Neuronal stem cell (in vitro differentiated cells): ENCODE measurements at regions not wholly inside any gene's neighbourhood (a gene's known extent, or its start where the extent isn't known, plus 50 kb on each side); places are given as distances from the start of the nearest gene placed in this dataset.

Experiments used
- DNase-seq: peaks from one replicate; pipeline ENCODE4 v3.0.0-alpha.2; 2013; ENCODE audit warnings: low spot score
- H2AFZ ChIP-seq: one replicate; pipeline ENCODE4 v1.6.1; 2013; ENCODE audit warnings: mild to moderate bottlenecking, low read length, inconsistent platforms
- H2AK5ac ChIP-seq: 2 replicates; pipeline ENCODE4 v1.6.1; 2013; ENCODE audit warnings: low read depth, mild to moderate bottlenecking, inconsistent platforms, low read length, moderate library complexity, mixed read lengths
- H2BK120ac ChIP-seq: 2 replicates; pipeline ENCODE4 v1.6.1; 2013; ENCODE audit warnings: low read depth, mild to moderate bottlenecking, inconsistent platforms, low read length, moderate library complexity, mixed read lengths
- H2BK12ac ChIP-seq: one replicate; pipeline ENCODE4 v1.6.1; 2013; ENCODE audit warnings: low read length, inconsistent platforms
- H2BK15ac ChIP-seq: 2 replicates; pipeline ENCODE4 v1.6.1; 2013; ENCODE audit warnings: mild to moderate bottlenecking, low read length, inconsistent platforms, mixed read lengths
- H2BK5ac ChIP-seq: one replicate; pipeline ENCODE4 v1.6.1; 2013; ENCODE audit warnings: inconsistent platforms, mild to moderate bottlenecking, low read length, moderate library complexity
- H3K14ac ChIP-seq: one replicate; pipeline ENCODE4 v1.6.1; 2013; ENCODE audit warnings: low read length, inconsistent platforms
- H3K18ac ChIP-seq: 2 replicates; pipeline ENCODE4 v1.6.1; 2013; ENCODE audit warnings: low read length, inconsistent platforms
- H3K23ac ChIP-seq: 2 replicates; pipeline ENCODE4 v1.6.1; 2013; ENCODE audit warnings: low read depth, mild to moderate bottlenecking, mixed read lengths, low read length, inconsistent platforms; ENCODE audit not compliant: poor library complexity
- H3K27ac ChIP-seq: replicated peaks from 3 replicates; pipeline ENCODE4 v1.5.1; 2013; ENCODE audit warnings: low read length, inconsistent platforms
- H3K27me3 ChIP-seq, 3 experiments: 2 replicates each; pipeline ENCODE4 v1.6.1; 2013; ENCODE audit warnings: low read length in 3 of 3, mild to moderate bottlenecking in 2 of 3, inconsistent platforms in 1 of 3, low read depth in 1 of 3, mixed read lengths in 1 of 3, moderate library complexity in 1 of 3; ENCODE audit not compliant: control insufficient read depth in 3 of 3, insufficient read depth in 3 of 3
- H3K36me3 ChIP-seq, 2 donors: replicated peaks in 1 of 2; 2 replicates each; pipeline ENCODE4 v1.6.1; 2013; ENCODE audit warnings: low read length in 2 of 2; ENCODE audit not compliant: control insufficient read depth in 2 of 2, insufficient read depth in 2 of 2
- H3K4ac ChIP-seq: 2 replicates; pipeline ENCODE4 v1.6.1; 2013; ENCODE audit warnings: inconsistent platforms, mild to moderate bottlenecking, low read length, moderate library complexity
- H3K4me1 ChIP-seq, 2 donors: 1 replicate in 1 of 2; 2 replicates in 1 of 2; pipeline ENCODE4 v1.6.1; 2013; ENCODE audit warnings: low read length in 2 of 2, low read depth in 1 of 2; ENCODE audit not compliant: control insufficient read depth in 2 of 2, insufficient read depth in 1 of 2
- H3K4me2 ChIP-seq: one replicate; pipeline ENCODE4 v1.6.1; 2013; ENCODE audit warnings: mild to moderate bottlenecking, low read length, inconsistent platforms; ENCODE audit not compliant: insufficient read depth, poor library complexity, severe bottlenecking
- H3K4me3 ChIP-seq, 2 donors: 2 replicates each; pipeline ENCODE4 v1.5.1; 2013; ENCODE audit warnings: low read length in 2 of 2, mild to moderate bottlenecking in 2 of 2, inconsistent platforms in 1 of 2, moderate library complexity in 1 of 2
- H3K79me1 ChIP-seq: one replicate; pipeline ENCODE4 v1.6.1; 2013; ENCODE audit warnings: low read depth, mild to moderate bottlenecking, inconsistent platforms, low read length, moderate library complexity
- H3K9ac ChIP-seq: one replicate; pipeline ENCODE4 v1.6.1; 2013; ENCODE audit warnings: mild to moderate bottlenecking, low read depth, low read length, inconsistent platforms; ENCODE audit not compliant: poor library complexity
- H3K9me3 ChIP-seq, 2 donors: replicated peaks in 1 of 2; 2 replicates each; pipeline versions ENCODE3 to v1.6.1; 2013; ENCODE audit warnings: low read length in 2 of 2, mild to moderate bottlenecking in 2 of 2, inconsistent platforms in 1 of 2, low read depth in 1 of 2, mixed read lengths in 1 of 2, moderate library complexity in 1 of 2; ENCODE audit not compliant: control insufficient read depth in 2 of 2, insufficient read depth in 1 of 2
- H4K8ac ChIP-seq: one replicate; pipeline ENCODE4 v1.6.1; 2013; ENCODE audit warnings: low read depth, mild to moderate bottlenecking, inconsistent platforms, low read length, moderate library complexity
- H4K91ac ChIP-seq: one replicate; pipeline ENCODE4 v1.6.1; 2013; ENCODE audit warnings: low read length, low read depth, mild to moderate bottlenecking, inconsistent platforms; ENCODE audit not compliant: poor library complexity
- WGBS, 2 donors: extraction: QIAGEN DNeasy Blood & Tissue Kit; methylation state at CpG; one replicate each; pipeline ENCODE4 v1.1.7; 2013; ENCODE audit warnings: missing lambda C conversion rate in 2 of 2, mixed read lengths in 1 of 2; ENCODE audit not compliant: insufficient read length in 2 of 2, insufficient replicate concordance in 1 of 2; ENCODE audit errors: extremely low coverage in 2 of 2; 5-methylcytosine and 5-hydroxymethylcytosine counted together

DNA sequence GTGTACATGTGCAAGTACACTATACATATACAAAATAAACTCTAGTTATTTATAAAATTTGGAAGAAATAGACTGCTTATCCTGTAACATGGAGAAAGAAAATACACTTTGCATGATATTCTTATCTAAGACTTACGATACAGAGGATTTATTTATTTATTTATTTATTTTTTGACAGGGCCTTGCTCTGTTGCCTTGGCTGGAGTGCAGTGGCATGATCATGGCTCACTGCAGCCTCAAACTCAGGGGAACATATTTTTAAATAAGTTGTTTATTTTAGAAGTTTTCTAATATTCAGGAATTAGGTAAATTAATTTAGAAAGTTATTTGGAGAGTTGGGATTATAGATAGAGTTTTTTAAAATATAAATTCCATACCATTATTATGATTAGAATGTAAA is 116.7 kb downstream of the GPR85 start:
- no peaks in the 10 kb centered on the region for H3K4me1 ChIP-seq
- no peak overlapping the region for H2BK15ac ChIP-seq
- H3K4me2 ChIP-seq = no peak overlapping the region
- H3K27ac ChIP-seq = no peak overlapping the region
- H2AFZ ChIP-seq = no peak overlapping the region
- H3K79me1 ChIP-seq = no peaks in the 10 kb centered on the region
- no peaks in the 10 kb centered on the region for H3K27me3 ChIP-seq
- H4K8ac ChIP-seq = no peak overlapping the region
- H2BK12ac ChIP-seq = no peak overlapping the region
- no peak overlapping the region for H2BK5ac ChIP-seq
- DNase-seq = no peak
- no peak overlapping the region for H4K91ac ChIP-seq
- no CpG with 5 or more reads among the region's 1 CpG for WGBS, 2 donors
- H3K18ac ChIP-seq = no peak overlapping the region
- H3K36me3 ChIP-seq = no peaks in the 10 kb centered on the region
- no peak overlapping the region for H3K9ac ChIP-seq
- H3K9me3 ChIP-seq = no peaks in the 10 kb centered on the region
- no peak overlapping the region for H3K14ac ChIP-seq
- H2BK120ac ChIP-seq = no peak overlapping the region
- H2AK5ac ChIP-seq = no peak overlapping the region
- H3K23ac ChIP-seq = no peak overlapping the region
- no peak overlapping the region for H3K4me3 ChIP-seq
- H3K4ac ChIP-seq = no peak overlapping the region

DNA sequence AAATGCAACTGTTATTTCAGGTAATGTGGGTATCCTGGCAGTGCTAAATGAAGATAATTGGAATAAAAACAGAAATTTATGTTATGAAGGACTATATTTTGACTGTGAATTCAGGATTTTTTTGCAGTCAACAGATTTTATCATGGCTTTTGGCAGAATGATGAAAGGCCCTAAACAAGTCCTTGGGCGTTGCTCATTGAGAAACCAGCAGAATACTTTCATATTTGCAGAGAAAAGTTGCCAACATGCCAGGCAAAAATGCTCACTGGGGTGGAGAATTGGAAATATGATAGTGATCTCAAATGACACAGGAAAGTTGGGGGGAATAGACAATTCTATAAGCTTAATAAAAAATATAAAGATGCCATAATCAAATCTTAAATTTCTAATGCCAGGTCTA is 121.1 kb downstream of the GPR85 start:
- Histone ChIP-seq H3K27ac (no peak overlapping the region), H3K4me2 (no peak overlapping the region), H3K18ac (no peak overlapping the region), H3K4me1 (no peaks in the 10 kb centered on the region), H4K8ac (no peak overlapping the region), H3K36me3 (no peaks in the 10 kb centered on the region), H2BK12ac (no peak overlapping the region), H3K9ac (no peak overlapping the region), H2AK5ac (no peak overlapping the region), H2BK15ac (no peak overlapping the region), H3K9me3 (no peaks in the 10 kb centered on the region), H3K23ac (no peak overlapping the region), H3K4ac (no peak overlapping the region), H3K27me3 (no peaks in the 10 kb centered on the region), H2BK5ac (no peak overlapping the region), H2BK120ac (no peak overlapping the region), H3K4me3 (no peak overlapping the region), H3K14ac (no peak overlapping the region), H4K91ac (no peak overlapping the region), H2AFZ (no peak overlapping the region), H3K79me1 (no peaks in the 10 kb centered on the region)
- no peak for DNase-seq
- WGBS, 2 donors = no CpG with 5 or more reads among the region's 1 CpG

DNA sequence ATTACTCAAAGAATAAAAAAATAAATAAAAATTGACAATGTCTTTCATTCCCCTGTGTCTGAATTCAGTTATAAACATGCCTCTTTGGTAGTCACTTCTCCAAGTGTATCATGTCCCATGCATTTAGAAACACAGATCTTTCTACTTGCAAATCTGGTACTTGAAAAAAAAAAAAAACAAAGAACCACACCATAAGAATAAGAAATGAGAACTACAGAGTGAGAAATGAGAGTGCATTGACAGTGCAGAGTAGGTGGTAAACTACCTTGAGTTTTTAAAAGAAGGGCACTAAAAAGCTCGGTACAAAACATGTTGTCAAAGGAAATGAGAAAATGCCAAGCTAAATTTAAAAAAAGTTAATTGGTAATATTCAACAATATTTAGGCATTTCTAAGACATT is 123.0 kb downstream of the GPR85 start:
- H2AFZ ChIP-seq = no peak overlapping the region
- H3K4me3 ChIP-seq = no peak overlapping the region
- H3K4ac ChIP-seq = no peak overlapping the region
- no peak overlapping the region for H2BK5ac ChIP-seq
- no peak overlapping the region for H3K18ac ChIP-seq
- no peak overlapping the region for H3K14ac ChIP-seq
- no peak for DNase-seq
- H3K36me3 ChIP-seq = no peaks in the 10 kb centered on the region
- no peak overlapping the region for H2BK12ac ChIP-seq
- H4K8ac ChIP-seq = no peak overlapping the region
- H3K4me2 ChIP-seq = no peak overlapping the region
- H2BK120ac ChIP-seq = no peak overlapping the region
- no peaks in the 10 kb centered on the region for H3K9me3 ChIP-seq
- no peak overlapping the region for H2BK15ac ChIP-seq
- no peaks in the 10 kb centered on the region for H3K79me1 ChIP-seq
- no peak overlapping the region for H2AK5ac ChIP-seq
- no peak overlapping the region for H4K91ac ChIP-seq
- WGBS, 2 donors = no CpG with 5 or more reads among the region's 1 CpG
- H3K27me3 ChIP-seq = no peaks in the 10 kb centered on the region
- H3K4me1 ChIP-seq = no peaks in the 10 kb centered on the region
- H3K27ac ChIP-seq = no peak overlapping the region
- H3K9ac ChIP-seq = no peak overlapping the region
- H3K23ac ChIP-seq = no peak overlapping the region

DNA sequence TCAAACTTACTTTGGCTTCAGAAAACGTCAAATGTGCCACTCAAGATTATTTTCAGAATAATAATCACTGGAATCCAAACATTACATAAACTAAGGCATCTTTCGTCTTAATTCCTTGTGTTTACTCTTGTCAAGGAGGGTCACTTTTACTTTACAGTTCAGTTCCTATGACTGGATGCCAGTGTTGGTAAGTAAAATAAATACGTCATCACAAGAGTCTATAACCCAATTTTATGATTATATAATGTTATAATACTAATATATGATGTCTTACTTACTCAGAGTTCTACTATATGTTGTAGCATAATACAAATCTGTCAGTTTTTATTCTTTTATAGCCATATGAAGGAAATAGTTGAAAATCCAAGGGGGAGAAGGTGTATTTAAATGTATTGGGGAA is 123.8 kb downstream of the GPR85 start:
- H4K8ac ChIP-seq = no peak overlapping the region
- no CpG with 5 or more reads among the region's 3 CpGs for WGBS, 2 donors
- no peak overlapping the region for H4K91ac ChIP-seq
- no peak overlapping the region for H3K27ac ChIP-seq
- no peak overlapping the region for H3K18ac ChIP-seq
- no peaks in the 10 kb centered on the region for H3K4me1 ChIP-seq
- no peak overlapping the region for H3K4me3 ChIP-seq
- H2BK5ac ChIP-seq = no peak overlapping the region
- H2AK5ac ChIP-seq = no peak overlapping the region
- no peak overlapping the region for H3K4ac ChIP-seq
- no peak overlapping the region for H3K9ac ChIP-seq
- no peak for DNase-seq
- H3K23ac ChIP-seq = no peak overlapping the region
- no peak overlapping the region for H2BK12ac ChIP-seq
- H2AFZ ChIP-seq = no peak overlapping the region
- no peak overlapping the region for H3K14ac ChIP-seq
- no peaks in the 10 kb centered on the region for H3K27me3 ChIP-seq
- no peak overlapping the region for H3K4me2 ChIP-seq
- H2BK15ac ChIP-seq = no peak overlapping the region
- H2BK120ac ChIP-seq = no peak overlapping the region
- no peaks in the 10 kb centered on the region for H3K9me3 ChIP-seq
- no peaks in the 10 kb centered on the region for H3K79me1 ChIP-seq
- H3K36me3 ChIP-seq = no peaks in the 10 kb centered on the region
